ENCODE measurements at regions not wholly inside any gene's neighbourhood (a gene's known extent, or its start where the extent isn't known, plus 50 kb on each side); places are given as distances from the start of the nearest gene placed in this dataset.

- Histone ChIP-seq H3K9ac (ENCODE audit: low read length) (no peak overlapping the region), H3K9me2 (replicated peaks; ENCODE audit: insufficient read depth, low read length) (no peaks in the 10 kb centered on the region), H2AFZ (ENCODE audit: low read depth, low read length, severe bottlenecking) (no peak overlapping the region), H3K4me2 (ENCODE audit: low read depth, low read length, poor library complexity, severe bottlenecking) (no peak overlapping the region), H3K79me2 (ENCODE audit: insufficient read depth, low read length) (no peaks in the 10 kb centered on the region), H3F3A (ENCODE audit: insufficient read depth) (no peaks in the 10 kb centered on the region), H4K20me1 (ENCODE audit: low read depth, low read length) (no peaks in the 10 kb centered on the region), H3K27ac (ENCODE audit: low read depth, low read length) (no peak overlapping the region), H3K27me3 (ENCODE audit: low read length) (no peaks in the 10 kb centered on the region), H3K4me3 (ENCODE audit: insufficient read depth, low read length, poor library complexity, severe bottlenecking) (no peak overlapping the region), H3K36me3 (ENCODE audit: low read length) (no peaks in the 10 kb centered on the region), H3K9me3 (ENCODE audit: insufficient read depth, low read length) (no peaks in the 10 kb centered on the region)
- TF ChIP-seq EZH2phosphoT487 (conservative IDR thresholded peaks at IDR 0.05; ENCODE audit: low read length) (no peak), CTCF (IDR thresholded peaks at IDR 0.05; ENCODE audit: insufficient read depth, low read length, poor library complexity, severe bottlenecking) (no peak)
Measured at GRCh38 chr12:60119327-60119726, 523.5 kb downstream of the SLC16A7 start.

GRCh38 chr12:60120199-60120598 lies 524.4 kb downstream of the SLC16A7 start:
- no peak overlapping the region for H2AFZ ChIP-seq (ENCODE audit: low read depth, low read length, severe bottlenecking)
- no peaks in the 10 kb centered on the region for H3K9me2 ChIP-seq (replicated peaks; ENCODE audit: insufficient read depth, low read length)
- H4K20me1 ChIP-seq (ENCODE audit: low read depth, low read length) = no peaks in the 10 kb centered on the region
- H3F3A ChIP-seq (ENCODE audit: insufficient read depth) = no peaks in the 10 kb centered on the region
- no peaks in the 10 kb centered on the region for H3K79me2 ChIP-seq (ENCODE audit: insufficient read depth, low read length)
- H3K27me3 ChIP-seq (ENCODE audit: low read length) = no peaks in the 10 kb centered on the region
- H3K9ac ChIP-seq (ENCODE audit: low read length) = no peak overlapping the region
- no peaks in the 10 kb centered on the region for H3K36me3 ChIP-seq (ENCODE audit: low read length)
- H3K9me3 ChIP-seq (ENCODE audit: insufficient read depth, low read length) = no peaks in the 10 kb centered on the region
- no peak overlapping the region for H3K27ac ChIP-seq (ENCODE audit: low read depth, low read length)
- no peak overlapping the region for H3K4me2 ChIP-seq (ENCODE audit: low read depth, low read length, poor library complexity, severe bottlenecking)
- TF ChIP-seq CTCF (IDR thresholded peaks at IDR 0.05; ENCODE audit: insufficient read depth, low read length, poor library complexity, severe bottlenecking) (no peak), EZH2phosphoT487 (conservative IDR thresholded peaks at IDR 0.05; ENCODE audit: low read length) (no peak)
- H3K4me3 ChIP-seq (ENCODE audit: insufficient read depth, low read length, poor library complexity, severe bottlenecking) = no peak overlapping the region

GRCh38 chr12:60123557-60123956 lies 527.7 kb downstream of the SLC16A7 start:
- H3K27me3 ChIP-seq (ENCODE audit: low read length) = no peaks in the 10 kb centered on the region
- TF ChIP-seq EZH2phosphoT487 (conservative IDR thresholded peaks at IDR 0.05; ENCODE audit: low read length) (no peak), CTCF (IDR thresholded peaks at IDR 0.05; ENCODE audit: insufficient read depth, low read length, poor library complexity, severe bottlenecking) (no peak)
- H2AFZ ChIP-seq (ENCODE audit: low read depth, low read length, severe bottlenecking) = no peak overlapping the region
- no peaks in the 10 kb centered on the region for H4K20me1 ChIP-seq (ENCODE audit: low read depth, low read length)
- no peaks in the 10 kb centered on the region for H3K9me2 ChIP-seq (replicated peaks; ENCODE audit: insufficient read depth, low read length)
- H3K9ac ChIP-seq (ENCODE audit: low read length) = no peak overlapping the region
- H3K9me3 ChIP-seq (ENCODE audit: insufficient read depth, low read length) = no peaks in the 10 kb centered on the region
- H3F3A ChIP-seq (ENCODE audit: insufficient read depth) = no peaks in the 10 kb centered on the region
- no peaks in the 10 kb centered on the region for H3K36me3 ChIP-seq (ENCODE audit: low read length)
- H3K4me2 ChIP-seq (ENCODE audit: low read depth, low read length, poor library complexity, severe bottlenecking) = no peak overlapping the region
- H3K27ac ChIP-seq (ENCODE audit: low read depth, low read length) = no peak overlapping the region
- no peak overlapping the region for H3K4me3 ChIP-seq (ENCODE audit: insufficient read depth, low read length, poor library complexity, severe bottlenecking)
- no peaks in the 10 kb centered on the region for H3K79me2 ChIP-seq (ENCODE audit: insufficient read depth, low read length)
